HEK293 (cell line): ENCODE measurements at regions not wholly inside any gene's neighbourhood (a gene's known extent, or its start where the extent isn't known, plus 50 kb on each side); places are given as distances from the start of the nearest gene placed in this dataset.

Source experiments
- CTCF ChIA-PET: fragments of 350-600 bp; formaldehyde crosslinking; extraction: SDS; loops from one replicate; lab custom pipeline; 2021; ENCODE audit warnings: antibody characterized with exemption; lab: Yijun Ruan, JAX
- POLR2A ChIA-PET: fragments of 300-600 bp; formaldehyde crosslinking; extraction: SDS; loops from one replicate; lab custom pipeline; 2020; ENCODE audit warnings: antibody characterized with exemption, inconsistent platforms; lab: Yijun Ruan, JAX
- H3K27ac ChIP-seq: fragments of 200-500 bp; sonication (Bioruptor generic); 2 replicates; pipeline ENCODE4 v1.5.1; 2014; ENCODE audit warnings: low read depth, low read length, control low read depth, inconsistent platforms; ENCODE audit errors: extremely low read depth
- H3K36me3 ChIP-seq, 2 experiments: fragments of 200-500 bp in 1 of 2; sonication (Bioruptor generic) in 1 of 2; 1 replicate in 1 of 2; 2 replicates in 1 of 2; pipeline ENCODE4 v1.5.1; 2014 to 2017; ENCODE audit warnings: inconsistent platforms in 2 of 2, low read length in 2 of 2; ENCODE audit not compliant: control insufficient read depth in 2 of 2, insufficient read depth in 1 of 2
- H3K4me1 ChIP-seq: fragments of 200-500 bp; sonication (Bioruptor generic); 2 replicates; pipeline ENCODE4 v1.5.1; 2014; ENCODE audit warnings: mild to moderate bottlenecking, low read length, inconsistent platforms; ENCODE audit not compliant: control insufficient read depth, insufficient read depth
- H3K4me3 ChIP-seq: 2 replicates; pipeline ENCODE4 v1.5.1; 2011; ENCODE audit warnings: low read depth, mild to moderate bottlenecking, control low read depth, low read length, moderate library complexity
- H3K9me3 ChIP-seq: fragments of 200-500 bp; sonication (Bioruptor generic); 2 replicates; pipeline ENCODE4 v1.5.1; 2014; ENCODE audit warnings: low read depth, low read length, inconsistent platforms; ENCODE audit not compliant: control insufficient read depth, insufficient read depth
- GLI4 ChIP-seq: fragments of 450-650 bp; formaldehyde crosslinking; IDR thresholded peaks from 2 replicates; pipeline ENCODE4 v1.5.1; 2016; ENCODE audit warnings: missing biosample characterization, missing genetic modification characterization
- MEIS1 ChIP-seq: sonication (generic); formaldehyde crosslinking; IDR thresholded peaks from 2 replicates; pipeline ENCODE4 v1.8.1; 2022; ENCODE audit warnings: missing genetic modification reagents, mild to moderate bottlenecking, borderline replicate concordance
- OVOL3 ChIP-seq: fragments of 450-650 bp; formaldehyde crosslinking; IDR thresholded peaks from 2 replicates; pipeline ENCODE4 v1.5.1; 2016; ENCODE audit warnings: missing biosample characterization, missing genetic modification characterization
- SCRT2 ChIP-seq: fragments of 450-650 bp; formaldehyde crosslinking; IDR thresholded peaks from 2 replicates; pipeline ENCODE4 v1.5.1; 2016; ENCODE audit warnings: missing biosample characterization, missing genetic modification characterization
- ZBTB44 ChIP-seq: fragments of 450-650 bp; IDR thresholded peaks from 2 replicates; pipeline ENCODE4 v1.5.1; 2018; ENCODE audit warnings: missing biosample characterization, mild to moderate bottlenecking, missing genetic modification characterization
- ZIC2 ChIP-seq: fragments of 450-650 bp; formaldehyde crosslinking; IDR thresholded peaks from 2 replicates; pipeline ENCODE4 v1.5.1; 2016; ENCODE audit warnings: missing biosample characterization, missing genetic modification characterization
- ZNF10 ChIP-seq: fragments of 450-650 bp; formaldehyde crosslinking; IDR thresholded peaks from 2 replicates; pipeline ENCODE4 v1.5.1; 2017; ENCODE audit warnings: missing biosample characterization, missing genetic modification characterization
- ZNF112 ChIP-seq: fragments of 450-650 bp; formaldehyde crosslinking; IDR thresholded peaks from 2 replicates; pipeline ENCODE4 v1.5.0; 2017; ENCODE audit warnings: missing biosample characterization, missing genetic modification characterization
- ZNF121 ChIP-seq: fragments of 450-650 bp; formaldehyde crosslinking; IDR thresholded peaks from 2 replicates; pipeline ENCODE4 v1.5.1; 2016; ENCODE audit warnings: missing biosample characterization, missing genetic modification characterization
- ZNF16 ChIP-seq: fragments of 450-650 bp; formaldehyde crosslinking; IDR thresholded peaks from 2 replicates; pipeline ENCODE4 v1.5.1; 2016; ENCODE audit warnings: low read depth, missing biosample characterization, missing genetic modification characterization
- ZNF2 ChIP-seq: fragments of 450-650 bp; formaldehyde crosslinking; IDR thresholded peaks from 2 replicates; pipeline ENCODE4 v1.5.1; 2016; ENCODE audit warnings: missing biosample characterization, missing genetic modification characterization
- ZNF221 ChIP-seq: fragments of 450-650 bp; formaldehyde crosslinking; IDR thresholded peaks from 2 replicates; pipeline ENCODE4 v1.5.1; 2017; ENCODE audit warnings: missing biosample characterization, missing genetic modification characterization, borderline replicate concordance
- ZNF239 ChIP-seq: fragments of 450-650 bp; formaldehyde crosslinking; IDR thresholded peaks from 2 replicates; pipeline ENCODE4 v1.5.1; 2016; ENCODE audit warnings: missing biosample characterization, missing genetic modification characterization
- ZNF423 ChIP-seq: fragments of 450-650 bp; formaldehyde crosslinking; IDR thresholded peaks from 2 replicates; pipeline ENCODE4 v1.5.1; 2016; ENCODE audit warnings: missing biosample characterization, missing genetic modification characterization
- ZNF510 ChIP-seq: fragments of 450-650 bp; formaldehyde crosslinking; IDR thresholded peaks from 2 replicates; pipeline ENCODE4 v1.5.1; 2018; ENCODE audit warnings: mild to moderate bottlenecking, missing genetic modification characterization, missing biosample characterization; ENCODE audit not compliant: insufficient replicate concordance
- ZNF558 ChIP-seq: fragments of 450-650 bp; formaldehyde crosslinking; IDR thresholded peaks from 2 replicates; pipeline ENCODE4 v1.5.1; 2016; ENCODE audit warnings: missing biosample characterization, missing genetic modification characterization
- ZNF561 ChIP-seq: fragments of 450-650 bp; IDR thresholded peaks from 2 replicates; pipeline ENCODE4 v1.5.1; 2018; ENCODE audit warnings: missing biosample characterization, missing genetic modification characterization, borderline replicate concordance
- ZNF610 ChIP-seq: fragments of 450-650 bp; formaldehyde crosslinking; IDR thresholded peaks from 2 replicates; pipeline ENCODE4 v1.5.1; 2016; ENCODE audit warnings: missing biosample characterization, missing genetic modification characterization, borderline replicate concordance
- ZNF792 ChIP-seq: fragments of 450-650 bp; formaldehyde crosslinking; IDR thresholded peaks from 2 replicates; pipeline ENCODE4 v1.5.1; 2016; ENCODE audit warnings: missing biosample characterization, missing genetic modification characterization
- ZSCAN18 ChIP-seq: fragments of 450-650 bp; formaldehyde crosslinking; IDR thresholded peaks from 2 replicates; pipeline ENCODE4 v1.5.1; 2016; ENCODE audit warnings: missing biosample characterization, missing genetic modification characterization
- ZSCAN5A ChIP-seq: fragments of 450-650 bp; formaldehyde crosslinking; IDR thresholded peaks from 2 replicates; pipeline ENCODE4 v1.5.1; 2016; ENCODE audit warnings: missing biosample characterization, missing genetic modification characterization

GRCh38 chr21:45341261-45341660, 53.6 kb upstream of the POFUT2 start:
- TF ChIP-seq GLI4 (tag by site-specific recombination) (no peak), ZNF610 (tag by site-specific recombination) (no peak), ZNF221 (tag by site-specific recombination) (no peak), SCRT2 (tag by site-specific recombination) (no peak), OVOL3 (no peak), ZNF423 (tag by site-specific recombination) (no peak), ZBTB44 (tag by site-specific recombination) (no peak), ZNF16 (tag by site-specific recombination) (no peak), ZNF239 (no peak)
- TF ChIP-seq, all 188 proteins: peak for 0
- Histone ChIP-seq H3K27ac (no peak overlapping the region), H3K9me3 (no peaks in the 10 kb centered on the region), H3K4me1 (peaks cover 4% of the 10 kb centered on the region; the same call in 1 of the 2 replicates), H3K36me3 (no peaks in the 10 kb centered on the region), H3K4me3 (no peak overlapping the region)
- ChIA-PET CTCF (interaction anchor here (0.7 to 2.0 kb wide), 3 partner anchors 14 to 32 kb away, joined by 3 to 4 read pairs (median 3); no protein-coding TSS in a partner anchor), POLR2A (no interaction called here)

- 0 out of 2 replicates have a peak, but pooled peaks cover 4% of the 10 kb centered on the region for H3K4me1 ChIP-seq
- H3K36me3 ChIP-seq, result no peaks in the 10 kb centered on the region
- ChIA-PET CTCF (interaction anchor here (2.0 kb wide), 1 partner anchor 33 kb away, joined by 4 read pairs; no protein-coding TSS in a partner anchor), POLR2A (no interaction called here)
- no peaks in the 10 kb centered on the region for H3K9me3 ChIP-seq
- no peak overlapping the region for H3K4me3 ChIP-seq
- 0 out of 2 replicates have a peak, but pooled peaks have one; percentile 42 for TF ChIP-seq ZNF561 (tag by site-specific recombination)
- peak; percentile 77 for TF ChIP-seq ZIC2 (tag by site-specific recombination)
- TF ChIP-seq ZSCAN5A, result no peak
- H3K27ac ChIP-seq, result no peak overlapping the region
These were observed 54.1 kb upstream of the POFUT2 start for GRCh38 chr21:45341779-45342178.

GRCh38 chr21:45343891-45344290, 56.2 kb upstream of the POFUT2 start:
- Histone ChIP-seq H3K36me3 (no peaks in the 10 kb centered on the region), H3K4me1 (0 out of 2 replicates have a peak, but pooled peaks cover 4% of the 10 kb centered on the region), H3K4me3 (no peak overlapping the region), H3K27ac (no peak overlapping the region), H3K9me3 (no peaks in the 10 kb centered on the region)
- TF ChIP-seq MEIS1 (CRISPR knock-in tag) (no peak), ZNF121 (tag by site-specific recombination) (no peak), ZIC2 (tag by site-specific recombination) (no peak), ZNF558 (no peak), ZNF10 (tag by site-specific recombination) (no peak), ZNF792 (tag by site-specific recombination) (no peak), ZNF2 (tag by site-specific recombination) (no peak), ZSCAN18 (tag by site-specific recombination) (no peak), ZNF510 (tag by site-specific recombination) (no peak), ZNF112 (no peak), ZNF16 (tag by site-specific recombination) (no peak)
- CTCF ChIA-PET, result no interaction called here
- POLR2A ChIA-PET, result interaction anchor here (0.8 kb wide), 1 partner anchor 10 kb away, joined by 3 read pairs; no protein-coding TSS in a partner anchor
